Lung (tissue), 11 donors: ENCODE measurements at regions not wholly inside any gene's neighbourhood (a gene's known extent, or its start where the extent isn't known, plus 50 kb on each side); places are given as distances from the start of the nearest gene placed in this dataset.

Experiments used
- ATAC-seq: fragments of 200-7000 bp; cut with Tn5 transposase; one replicate; pipeline ENCODE4 v1.9.1; 2020; ENCODE audit warnings: moderate number of reproducible peaks; ENCODE audit not compliant: insufficient read depth, low FRiP score
- DNase-seq, 3 donors: peaks; one replicate each; pipeline ENCODE4 v3.0.0-alpha.2; 2013 to 2017
- H3K27ac ChIP-seq, 2 donors: one replicate each; pipeline ENCODE4 v1.5.1; 2013; ENCODE audit warnings: mild to moderate bottlenecking in 2 of 2, moderate library complexity in 2 of 2, control low read depth in 1 of 2, inconsistent platforms in 1 of 2, low read depth in 1 of 2, low read length in 1 of 2
- H3K27me3 ChIP-seq, 3 donors: one replicate each; pipeline ENCODE4 v1.5.1; 2013; ENCODE audit warnings: low read length in 2 of 3; ENCODE audit not compliant: control insufficient read depth in 3 of 3, insufficient read depth in 3 of 3
- H3K36me3 ChIP-seq, 4 donors: one replicate each; pipeline ENCODE4 v1.5.1; 2013; ENCODE audit warnings: low read length in 4 of 4, mild to moderate bottlenecking in 1 of 4, moderate library complexity in 1 of 4; ENCODE audit not compliant: control insufficient read depth in 4 of 4, insufficient read depth in 4 of 4
- H3K4me1 ChIP-seq, 5 donors: one replicate each; pipeline ENCODE4 v1.5.1; 2013; ENCODE audit warnings: low read length in 5 of 5, mild to moderate bottlenecking in 2 of 5, moderate library complexity in 1 of 5; ENCODE audit not compliant: control insufficient read depth in 5 of 5, insufficient read depth in 5 of 5
- H3K4me3 ChIP-seq: one replicate; pipeline ENCODE4 v1.5.1; 2013; ENCODE audit warnings: mild to moderate bottlenecking, control low read depth, moderate library complexity
- H3K9ac ChIP-seq, 2 donors: one replicate each; pipeline ENCODE4 v1.5.1; 2013; ENCODE audit warnings: low read length in 2 of 2, control low read depth in 1 of 2; ENCODE audit not compliant: insufficient read depth in 1 of 2
- H3K9me3 ChIP-seq, 4 donors: one replicate each; pipeline ENCODE4 v1.5.1; 2013; ENCODE audit warnings: low read length in 3 of 4, mild to moderate bottlenecking in 1 of 4, moderate library complexity in 1 of 4; ENCODE audit not compliant: control insufficient read depth in 4 of 4, insufficient read depth in 3 of 4
- WGBS, 2 donors: extraction: QIAGEN DNeasy Blood & Tissue Kit; methylation state at CpG; one replicate each; pipeline ENCODE4 v1.1.7; 2013; 5-methylcytosine and 5-hydroxymethylcytosine counted together
- TF ChIP-seq, protein P1 (sequence below): IDR thresholded peaks from 2 replicates; pipeline ENCODE4 v1.5.1; 2012; ENCODE audit warnings: mild to moderate bottlenecking; ENCODE audit errors: control extremely low read depth, extremely low read depth
- donor health status: control.
- donor health status: control.
- donor health status: Bipolar disorder and iron deficiency.
- donor health status: healthy.
- donor health status: DM: yes; HTN: yes; CAD: no.

GRCh38 chr3:20945892-20946291 is 759.9 kb upstream of the SGO1 start:
- no peak overlapping the region for H3K27ac ChIP-seq
- TF ChIP-seq, protein P1, sequence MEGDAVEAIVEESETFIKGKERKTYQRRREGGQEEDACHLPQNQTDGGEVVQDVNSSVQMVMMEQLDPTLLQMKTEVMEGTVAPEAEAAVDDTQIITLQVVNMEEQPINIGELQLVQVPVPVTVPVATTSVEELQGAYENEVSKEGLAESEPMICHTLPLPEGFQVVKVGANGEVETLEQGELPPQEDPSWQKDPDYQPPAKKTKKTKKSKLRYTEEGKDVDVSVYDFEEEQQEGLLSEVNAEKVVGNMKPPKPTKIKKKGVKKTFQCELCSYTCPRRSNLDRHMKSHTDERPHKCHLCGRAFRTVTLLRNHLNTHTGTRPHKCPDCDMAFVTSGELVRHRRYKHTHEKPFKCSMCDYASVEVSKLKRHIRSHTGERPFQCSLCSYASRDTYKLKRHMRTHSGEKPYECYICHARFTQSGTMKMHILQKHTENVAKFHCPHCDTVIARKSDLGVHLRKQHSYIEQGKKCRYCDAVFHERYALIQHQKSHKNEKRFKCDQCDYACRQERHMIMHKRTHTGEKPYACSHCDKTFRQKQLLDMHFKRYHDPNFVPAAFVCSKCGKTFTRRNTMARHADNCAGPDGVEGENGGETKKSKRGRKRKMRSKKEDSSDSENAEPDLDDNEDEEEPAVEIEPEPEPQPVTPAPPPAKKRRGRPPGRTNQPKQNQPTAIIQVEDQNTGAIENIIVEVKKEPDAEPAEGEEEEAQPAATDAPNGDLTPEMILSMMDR, result no peak
- peaks cover 0 to 4% (median 0%) of the 10 kb centered on the region in 4 donors for H3K9me3 ChIP-seq
- no peak overlapping the region for H3K4me3 ChIP-seq
- no peaks in the 10 kb centered on the region for H3K36me3 ChIP-seq
- DNase-seq (no peak), ATAC-seq (no peak)
- H3K4me1 ChIP-seq, result no peaks in the 10 kb centered on the region
- no peak overlapping the region for H3K9ac ChIP-seq
- no peaks in the 10 kb centered on the region for H3K27me3 ChIP-seq

GRCh38 chr3:20935791-20936190 is 749.8 kb upstream of the SGO1 start:
- DNase-seq (no peak), ATAC-seq (no peak)
- H3K4me1 ChIP-seq, result no peaks in the 10 kb centered on the region
- H3K36me3 ChIP-seq, result no peaks in the 10 kb centered on the region
- H3K9ac ChIP-seq, result no peak overlapping the region
- WGBS, 2 donors, result 65 to 84% methylated on average over 2 of the region's 2 CpGs
- peaks cover 0 to 8% (median 2%) of the 10 kb centered on the region in 4 donors for H3K9me3 ChIP-seq
- H3K27me3 ChIP-seq, result no peaks in the 10 kb centered on the region
- no peak overlapping the region for H3K4me3 ChIP-seq
- H3K27ac ChIP-seq, result no peak overlapping the region
- TF ChIP-seq, protein P1, result no peak

GRCh38 chr3:20931834-20932233 is 745.8 kb upstream of the SGO1 start:
- Histone ChIP-seq H3K27ac (no peak overlapping the region), H3K9me3 (peaks cover 0 to 8% (median 2%) of the 10 kb centered on the region in 4 donors), H3K36me3 (no peaks in the 10 kb centered on the region), H3K27me3 (no peaks in the 10 kb centered on the region), H3K4me3 (no peak overlapping the region), H3K4me1 (no peaks in the 10 kb centered on the region), H3K9ac (no peak overlapping the region)
- DNase-seq (no peak), ATAC-seq (no peak)
- 93 to 98% methylated on average over 1 of the region's 1 CpG for WGBS, 2 donors
- TF ChIP-seq, protein P1, result no peak

- DNase-seq, result no peak
- TF ChIP-seq, protein P1, result no peak
- no peaks in the 10 kb centered on the region for H3K4me1 ChIP-seq
- H3K4me3 ChIP-seq, result no peak overlapping the region
- H3K9ac ChIP-seq, result no peak overlapping the region
- H3K36me3 ChIP-seq, result no peaks in the 10 kb centered on the region
- peaks cover 0 to 8% (median 2%) of the 10 kb centered on the region in 4 donors for H3K9me3 ChIP-seq
- no peak overlapping the region for H3K27ac ChIP-seq
- no peaks in the 10 kb centered on the region for H3K27me3 ChIP-seq
- no peak for ATAC-seq
- WGBS, 2 donors, result 17% methylated on average over 3 of the region's 3 CpGs
Measured at GRCh38 chr3:20930034-20930433, 744.0 kb upstream of the SGO1 start.
